Neuronal stem cell (in vitro differentiated cells): ENCODE measurements at regions not wholly inside any gene's neighbourhood (a gene's known extent, or its start where the extent isn't known, plus 50 kb on each side); places are given as distances from the start of the nearest gene placed in this dataset.
"Not testable (repeated sequence)": the region's sequence is repeated elsewhere in the genome, so short reads cannot be mapped to it uniquely, and the experiment has no call there.

Experiments used
- DNase-seq: peaks from one replicate; pipeline ENCODE4 v3.0.0-alpha.2; 2013; ENCODE audit warnings: low spot score
- H2AFZ ChIP-seq: one replicate; pipeline ENCODE4 v1.6.1; 2013; ENCODE audit warnings: mild to moderate bottlenecking, low read length, inconsistent platforms
- H2AK5ac ChIP-seq: 2 replicates; pipeline ENCODE4 v1.6.1; 2013; ENCODE audit warnings: low read depth, mild to moderate bottlenecking, inconsistent platforms, low read length, moderate library complexity, mixed read lengths
- H2BK120ac ChIP-seq: 2 replicates; pipeline ENCODE4 v1.6.1; 2013; ENCODE audit warnings: low read depth, mild to moderate bottlenecking, inconsistent platforms, low read length, moderate library complexity, mixed read lengths
- H2BK12ac ChIP-seq: one replicate; pipeline ENCODE4 v1.6.1; 2013; ENCODE audit warnings: low read length, inconsistent platforms
- H2BK15ac ChIP-seq: 2 replicates; pipeline ENCODE4 v1.6.1; 2013; ENCODE audit warnings: mild to moderate bottlenecking, low read length, inconsistent platforms, mixed read lengths
- H2BK5ac ChIP-seq: one replicate; pipeline ENCODE4 v1.6.1; 2013; ENCODE audit warnings: inconsistent platforms, mild to moderate bottlenecking, low read length, moderate library complexity
- H3K14ac ChIP-seq: one replicate; pipeline ENCODE4 v1.6.1; 2013; ENCODE audit warnings: low read length, inconsistent platforms
- H3K18ac ChIP-seq: 2 replicates; pipeline ENCODE4 v1.6.1; 2013; ENCODE audit warnings: low read length, inconsistent platforms
- H3K23ac ChIP-seq: 2 replicates; pipeline ENCODE4 v1.6.1; 2013; ENCODE audit warnings: low read depth, mild to moderate bottlenecking, mixed read lengths, low read length, inconsistent platforms; ENCODE audit not compliant: poor library complexity
- H3K27ac ChIP-seq: replicated peaks from 3 replicates; pipeline ENCODE4 v1.5.1; 2013; ENCODE audit warnings: low read length, inconsistent platforms
- H3K27me3 ChIP-seq, 3 experiments: 2 replicates each; pipeline ENCODE4 v1.6.1; 2013; ENCODE audit warnings: low read length in 3 of 3, mild to moderate bottlenecking in 2 of 3, inconsistent platforms in 1 of 3, low read depth in 1 of 3, mixed read lengths in 1 of 3, moderate library complexity in 1 of 3; ENCODE audit not compliant: control insufficient read depth in 3 of 3, insufficient read depth in 3 of 3
- H3K36me3 ChIP-seq, 2 donors: replicated peaks in 1 of 2; 2 replicates each; pipeline ENCODE4 v1.6.1; 2013; ENCODE audit warnings: low read length in 2 of 2; ENCODE audit not compliant: control insufficient read depth in 2 of 2, insufficient read depth in 2 of 2
- H3K4ac ChIP-seq: 2 replicates; pipeline ENCODE4 v1.6.1; 2013; ENCODE audit warnings: inconsistent platforms, mild to moderate bottlenecking, low read length, moderate library complexity
- H3K4me1 ChIP-seq, 2 donors: 1 replicate in 1 of 2; 2 replicates in 1 of 2; pipeline ENCODE4 v1.6.1; 2013; ENCODE audit warnings: low read length in 2 of 2, low read depth in 1 of 2; ENCODE audit not compliant: control insufficient read depth in 2 of 2, insufficient read depth in 1 of 2
- H3K4me2 ChIP-seq: one replicate; pipeline ENCODE4 v1.6.1; 2013; ENCODE audit warnings: mild to moderate bottlenecking, low read length, inconsistent platforms; ENCODE audit not compliant: insufficient read depth, poor library complexity, severe bottlenecking
- H3K4me3 ChIP-seq, 2 donors: 2 replicates each; pipeline ENCODE4 v1.5.1; 2013; ENCODE audit warnings: low read length in 2 of 2, mild to moderate bottlenecking in 2 of 2, inconsistent platforms in 1 of 2, moderate library complexity in 1 of 2
- H3K79me1 ChIP-seq: one replicate; pipeline ENCODE4 v1.6.1; 2013; ENCODE audit warnings: low read depth, mild to moderate bottlenecking, inconsistent platforms, low read length, moderate library complexity
- H3K9ac ChIP-seq: one replicate; pipeline ENCODE4 v1.6.1; 2013; ENCODE audit warnings: mild to moderate bottlenecking, low read depth, low read length, inconsistent platforms; ENCODE audit not compliant: poor library complexity
- H3K9me3 ChIP-seq, 2 donors: replicated peaks in 1 of 2; 2 replicates each; pipeline versions ENCODE3 to v1.6.1; 2013; ENCODE audit warnings: low read length in 2 of 2, mild to moderate bottlenecking in 2 of 2, inconsistent platforms in 1 of 2, low read depth in 1 of 2, mixed read lengths in 1 of 2, moderate library complexity in 1 of 2; ENCODE audit not compliant: control insufficient read depth in 2 of 2, insufficient read depth in 1 of 2
- H4K8ac ChIP-seq: one replicate; pipeline ENCODE4 v1.6.1; 2013; ENCODE audit warnings: low read depth, mild to moderate bottlenecking, inconsistent platforms, low read length, moderate library complexity
- H4K91ac ChIP-seq: one replicate; pipeline ENCODE4 v1.6.1; 2013; ENCODE audit warnings: low read length, low read depth, mild to moderate bottlenecking, inconsistent platforms; ENCODE audit not compliant: poor library complexity
- WGBS, 2 donors: extraction: QIAGEN DNeasy Blood & Tissue Kit; methylation state at CpG; one replicate each; pipeline ENCODE4 v1.1.7; 2013; ENCODE audit warnings: missing lambda C conversion rate in 2 of 2, mixed read lengths in 1 of 2; ENCODE audit not compliant: insufficient read length in 2 of 2, insufficient replicate concordance in 1 of 2; ENCODE audit errors: extremely low coverage in 2 of 2; 5-methylcytosine and 5-hydroxymethylcytosine counted together

DNA sequence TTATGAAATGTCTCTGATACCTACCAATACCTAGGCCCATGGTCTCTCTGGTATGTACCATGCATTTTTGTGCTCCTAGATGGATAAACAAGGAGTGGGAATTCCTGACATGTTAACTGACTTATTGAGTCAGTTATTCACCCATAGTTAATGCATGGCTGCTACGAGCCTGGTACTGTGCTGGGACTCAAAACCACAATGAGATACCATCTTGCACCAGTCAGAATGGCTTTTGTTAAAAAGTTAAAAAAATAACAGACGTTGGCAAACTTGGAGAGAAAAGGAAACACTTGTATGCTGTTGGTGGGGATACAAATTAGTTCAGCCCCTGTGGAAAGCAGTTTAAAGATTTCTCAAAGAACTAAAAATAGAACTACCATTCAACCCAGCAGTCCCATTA lies 293.8 kb downstream of the OSTF1 start:
- Histone ChIP-seq H3K23ac (no peak overlapping the region), H3K36me3 (no peaks in the 10 kb centered on the region), H3K27ac (no peak overlapping the region), H2BK120ac (no peak overlapping the region), H3K14ac (no peak overlapping the region), H3K4me2 (no peak overlapping the region), H4K8ac (no peak overlapping the region), H3K4me3 (no peak overlapping the region), H3K4ac (no peak overlapping the region), H3K9me3 (peaks cover 0 to 11% of the 10 kb centered on the region in 2 donors), H2BK12ac (no peak overlapping the region), H3K18ac (no peak overlapping the region), H4K91ac (no peak overlapping the region), H3K4me1 (no peaks in the 10 kb centered on the region), H3K9ac (no peak overlapping the region), H2BK5ac (no peak overlapping the region), H2AK5ac (no peak overlapping the region), H2AFZ (no peak overlapping the region), H2BK15ac (no peak overlapping the region), H3K27me3 (no peaks in the 10 kb centered on the region), H3K79me1 (no peaks in the 10 kb centered on the region)
- WGBS, 2 donors, result no CpG with 5 or more reads among the region's 2 CpGs
- no peak for DNase-seq

DNA sequence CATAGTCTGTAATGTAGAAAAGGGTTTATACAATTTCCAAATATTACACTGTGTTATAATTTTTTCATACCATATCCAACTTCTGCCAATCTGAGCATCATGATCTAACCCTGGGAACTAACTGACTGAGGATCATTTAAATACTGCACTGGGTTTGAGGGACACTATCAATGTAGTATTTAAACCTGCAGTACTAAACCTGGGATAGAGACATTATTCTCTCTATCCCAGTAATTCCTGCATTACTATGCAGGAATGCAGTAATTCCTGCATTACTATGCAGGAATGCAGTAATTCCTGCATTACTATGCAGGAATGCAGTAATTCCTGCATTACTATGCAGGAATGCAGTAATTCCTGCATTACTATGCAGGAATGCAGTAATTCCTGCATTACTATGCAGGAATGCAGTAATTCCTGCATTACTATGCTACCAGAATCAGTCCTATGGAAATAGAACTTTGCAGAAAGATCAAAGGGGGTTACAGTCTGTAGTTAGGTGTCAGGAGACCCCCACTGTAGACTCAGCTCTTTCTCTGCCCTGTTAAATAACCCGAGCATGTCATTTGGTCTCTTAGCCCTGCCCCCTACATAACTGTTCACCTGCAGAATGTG lies 295.2 kb downstream of the OSTF1 start:
- not testable (repeated sequence) for H3K14ac ChIP-seq, DNase-seq, H2BK15ac ChIP-seq, H2AK5ac ChIP-seq, H3K23ac ChIP-seq, H2AFZ ChIP-seq, H3K18ac ChIP-seq, H3K36me3 ChIP-seq, H3K4me1 ChIP-seq, H3K27ac ChIP-seq, H2BK5ac ChIP-seq, H3K27me3 ChIP-seq, H2BK12ac ChIP-seq, H4K91ac ChIP-seq, H2BK120ac ChIP-seq, H3K4ac ChIP-seq, H3K4me2 ChIP-seq, H3K4me3 ChIP-seq, H4K8ac ChIP-seq, H3K79me1 ChIP-seq, H3K9ac ChIP-seq
- H3K9me3 ChIP-seq, result peaks cover 0 to 11% of the 10 kb centered on the region in 2 donors
- WGBS, 2 donors, result no CpG with 5 or more reads among the region's 1 CpG

DNA sequence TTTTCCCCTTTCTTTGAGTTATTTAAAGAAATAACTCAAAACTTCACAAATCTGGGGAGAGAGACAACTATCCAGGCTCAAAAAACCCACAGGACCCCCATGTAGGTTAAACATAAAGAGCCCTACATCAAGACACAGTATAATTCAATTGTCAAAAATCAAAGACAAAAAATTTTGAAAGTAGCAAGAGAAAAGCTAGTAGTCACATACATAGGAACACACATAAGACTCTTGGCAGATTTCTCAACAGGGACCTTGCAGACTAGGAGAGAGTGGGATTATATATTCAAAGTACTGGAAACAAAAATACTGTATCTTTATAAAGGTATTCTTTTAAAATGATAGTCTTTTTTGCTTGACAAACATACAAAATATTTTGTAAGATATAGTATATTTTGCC lies 296.9 kb downstream of the OSTF1 start:
- Histone ChIP-seq H2AK5ac (no peak overlapping the region), H2BK12ac (no peak overlapping the region), H3K79me1 (no peaks in the 10 kb centered on the region), H3K4me3 (no peak overlapping the region), H2BK15ac (no peak overlapping the region), H3K4ac (no peak overlapping the region), H2AFZ (no peak overlapping the region), H3K9me3 (peaks cover 0 to 11% of the 10 kb centered on the region in 2 donors), H3K4me1 (no peaks in the 10 kb centered on the region), H3K4me2 (no peak overlapping the region), H4K91ac (no peak overlapping the region), H3K9ac (no peak overlapping the region), H4K8ac (no peak overlapping the region), H3K23ac (no peak overlapping the region), H3K27ac (no peak overlapping the region), H2BK5ac (no peak overlapping the region), H3K18ac (no peak overlapping the region), H2BK120ac (no peak overlapping the region), H3K36me3 (no peaks in the 10 kb centered on the region), H3K27me3 (no peaks in the 10 kb centered on the region), H3K14ac (no peak overlapping the region)
- DNase-seq, result no peak

DNA sequence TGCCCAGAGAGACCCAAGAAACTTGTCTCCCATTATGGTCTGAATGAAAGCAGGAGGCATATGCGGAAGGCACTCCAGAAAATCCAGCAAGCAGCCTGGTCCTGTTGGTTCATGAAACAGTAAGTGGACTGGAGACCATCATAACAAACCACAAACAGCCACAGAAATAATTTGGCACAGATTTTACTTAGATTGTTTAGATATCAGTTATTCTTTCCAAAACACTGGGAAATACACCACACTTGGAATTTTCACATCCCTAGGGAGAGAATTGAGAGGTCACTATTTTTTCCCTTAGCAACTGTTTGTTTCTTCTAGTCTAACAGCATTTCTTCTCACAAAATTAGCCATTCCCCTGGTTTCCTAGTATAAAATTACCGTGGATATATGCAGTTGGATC lies 300.8 kb downstream of the OSTF1 start:
- Histone ChIP-seq H3K27me3 (no peaks in the 10 kb centered on the region), H3K79me1 (no peaks in the 10 kb centered on the region), H2BK5ac (no peak overlapping the region), H3K9me3 (peaks cover 0 to 8% of the 10 kb centered on the region in 2 donors), H3K36me3 (no peaks in the 10 kb centered on the region), H3K9ac (no peak overlapping the region), H3K14ac (no peak overlapping the region), H2BK120ac (no peak overlapping the region), H2AFZ (no peak overlapping the region), H2AK5ac (no peak overlapping the region), H4K8ac (no peak overlapping the region), H2BK15ac (no peak overlapping the region), H4K91ac (no peak overlapping the region), H3K18ac (no peak overlapping the region), H3K27ac (no peak overlapping the region), H3K4me2 (no peak overlapping the region), H2BK12ac (no peak overlapping the region), H3K4me3 (no peak overlapping the region), H3K23ac (no peak overlapping the region), H3K4me1 (no peaks in the 10 kb centered on the region), H3K4ac (no peak overlapping the region)
- WGBS, 2 donors, result no CpG with 5 or more reads among the region's 2 CpGs
- DNase-seq, result no peak
